Adrenal gland (tissue), 9 donors: ENCODE measurements at regions not wholly inside any gene's neighbourhood (a gene's known extent, or its start where the extent isn't known, plus 50 kb on each side); places are given as distances from the start of the nearest gene placed in this dataset.

Experiments
- DNase-seq, 7 donors: peaks; one replicate each; pipeline ENCODE4 v3.0.0-alpha.2; 2019 to 2020
- H3K27ac ChIP-seq, 5 donors: fragments of 200-600 bp; sonication (generic) in 4 of 5; 1 replicate in 3 of 5; 2 replicates in 2 of 5; pipeline versions ENCODE4 v1.5.1 to v1.8.0; 2016 to 2020; ENCODE audit warnings: mild to moderate bottlenecking in 1 of 5
- H3K27me3 ChIP-seq: fragments of 200-600 bp; 2 replicates; pipeline ENCODE4 v1.8.0; 2021
- H3K36me3 ChIP-seq, 2 donors: fragments of 200-600 bp; replicated peaks in 1 of 2; 1 replicate in 1 of 2; 2 replicates in 1 of 2; pipeline versions ENCODE4 v1.5.1 to v1.8.0; 2018 to 2022
- H3K4me1 ChIP-seq, 2 donors: fragments of 200-600 bp; replicated peaks in 1 of 2; 1 replicate in 1 of 2; 2 replicates in 1 of 2; pipeline versions ENCODE4 v1.5.1 to v1.8.0; 2018 to 2021
- H3K4me3 ChIP-seq, 4 donors: fragments of 200-600 bp; sonication (generic) in 3 of 4; one replicate each; pipeline ENCODE4 v1.5.1; 2016 to 2018
- H3K9me3 ChIP-seq, 3 donors: fragments of 200-600 bp; sonication (generic) in 1 of 3; replicated peaks in 1 of 3; 1 replicate in 2 of 3; 2 replicates in 1 of 3; pipeline versions ENCODE4 v1.5.1 to v1.8.0; 2016 to 2021
- CTCF ChIP-seq, 6 experiments: fragments of 450-650 bp in 4 of 6; fragments of 200-600 bp in 2 of 6; sonication (generic) in 1 of 6; IDR thresholded peaks; 1 replicate in 5 of 6; 2 replicates in 1 of 6; pipeline versions ENCODE4 v1.5.1 to v1.8.0; 2016 to 2021; ENCODE audit warnings: antibody characterized with exemption in 6 of 6, mild to moderate bottlenecking in 2 of 6, moderate library complexity in 1 of 6
- POLR2A ChIP-seq, 2 donors: fragments of 450-650 bp; IDR thresholded peaks; one replicate each; pipeline ENCODE4 v1.6.1; 2017; ENCODE audit warnings: antibody characterized with exemption in 2 of 2, mild to moderate bottlenecking in 2 of 2, moderate library complexity in 1 of 2
- WGBS, 4 donors: extraction: QIAGEN DNeasy Blood & Tissue Kit in 2 of 4; methylation state at CpG; one replicate each; pipeline versions ENCODE4 v1.1.5 to v1.1.7; 2013 to 2017; 5-methylcytosine and 5-hydroxymethylcytosine counted together
- intact Hi-C, 2 donors: fragments of 100-400 bp; cut with DNase I; formaldehyde crosslinking; loops; one replicate each; pipeline versions ENCODE4 v1.14.1 to v1.15.0; 2022 to 2023
- donor health status: healthy with polysubstance abuse.
- donor health status: Bipolar disorder and iron deficiency.
- donor health status: DM: yes; HTN: yes; CAD: no.
- donor health status: DM: no; HTN: no; CAD: no.
- donor health status: DM: no; HTN: no; CAD: no.

GRCh38 chr12:85562765-85563164, 273.4 kb downstream of the RASSF9 start:
- Histone ChIP-seq H3K9me3 (no peaks in the 10 kb centered on the region), H3K27ac (no peak overlapping the region), H3K4me3 (no peak overlapping the region), H3K36me3 (no peaks in the 10 kb centered on the region), H3K4me1 (no peaks in the 10 kb centered on the region), H3K27me3 (no peaks in the 10 kb centered on the region)
- intact Hi-C loops, result no loop called here
- no peak for TF ChIP-seq CTCF (IDR thresholded peaks at IDR 0.05)
- no peak for TF ChIP-seq POLR2A (IDR thresholded peaks at IDR 0.05)
- DNase-seq, result no peak
- 65 to 76% (median 67%) methylated on average over 2 of the region's 2 CpGs for WGBS, 4 donors

GRCh38 chr12:85564786-85565185, 271.4 kb downstream of the RASSF9 start:
- Histone ChIP-seq H3K4me1 (no peaks in the 10 kb centered on the region), H3K27ac (no peak overlapping the region), H3K36me3 (no peaks in the 10 kb centered on the region), H3K9me3 (no peaks in the 10 kb centered on the region), H3K4me3 (no peak overlapping the region), H3K27me3 (no peaks in the 10 kb centered on the region)
- TF ChIP-seq POLR2A (IDR thresholded peaks at IDR 0.05) (no peak), CTCF (IDR thresholded peaks at IDR 0.05) (no peak)
- DNase-seq, result no peak
- intact Hi-C loops, result no loop called here
- WGBS, 4 donors, result 85 to 94% (median 92%) methylated on average over 4 of the region's 4 CpGs

GRCh38 chr12:85568395-85569103, 267.7 kb downstream of the RASSF9 start:
- intact Hi-C loops, result no loop called here
- H3K9me3 ChIP-seq, result no peaks in the 10 kb centered on the region
- no peak overlapping the region for H3K4me3 ChIP-seq
- H3K27me3 ChIP-seq, result no peaks in the 10 kb centered on the region
- 70 to 80% (median 76%) methylated on average over 5 to 6 of the region's 6 CpGs for WGBS, 4 donors
- no peaks in the 10 kb centered on the region for H3K4me1 ChIP-seq
- H3K27ac ChIP-seq, result no peak overlapping the region
- TF ChIP-seq POLR2A (IDR thresholded peaks at IDR 0.05) (no peak), CTCF (IDR thresholded peaks at IDR 0.05) (no peak)
- no peak for DNase-seq
- H3K36me3 ChIP-seq, result no peaks in the 10 kb centered on the region

GRCh38 chr12:85569261-85569660, 266.9 kb downstream of the RASSF9 start:
- no peak for DNase-seq
- no peaks in the 10 kb centered on the region for H3K36me3 ChIP-seq
- H3K9me3 ChIP-seq, result no peaks in the 10 kb centered on the region
- no peaks in the 10 kb centered on the region for H3K4me1 ChIP-seq
- WGBS, 4 donors, result 78 to 90% (median 83%) methylated on average over 3 of the region's 3 CpGs
- no peak overlapping the region for H3K4me3 ChIP-seq
- no peaks in the 10 kb centered on the region for H3K27me3 ChIP-seq
- H3K27ac ChIP-seq, result no peak overlapping the region
- no peak for TF ChIP-seq CTCF (IDR thresholded peaks at IDR 0.05)
- TF ChIP-seq POLR2A (IDR thresholded peaks at IDR 0.05), result no peak
- intact Hi-C loops, result no loop called here
